HG02981 (cell line): ENCODE measurements at regions not wholly inside any gene's neighbourhood (a gene's known extent, or its start where the extent isn't known, plus 50 kb on each side); places are given as distances from the start of the nearest gene placed in this dataset.
"Not testable (repeated sequence)": the region's sequence is repeated elsewhere in the genome, so short reads cannot be mapped to it uniquely, and the experiment has no call there.

ENCODE experiments used
- ATAC-seq: cut with Tn5 transposase; IDR thresholded peaks from one replicate; pipeline ENCODE4 v1.9.1; 2021; ENCODE audit warnings: mild to moderate bottlenecking, moderate library complexity; ENCODE audit not compliant: unreplicated experiment

- ATAC-seq, result no peak
Observed at GRCh38 chr16:29139261-29139802, 154.5 kb downstream of the LAT start.

GRCh38 chr16:29138698-29139097, 153.8 kb downstream of the LAT start:
- not testable (repeated sequence) for ATAC-seq

- ATAC-seq, result not testable (repeated sequence)
Observed at GRCh38 chr16:29137894-29138662, 153.2 kb downstream of the LAT start.

GRCh38 chr16:29137461-29137860, 152.6 kb downstream of the LAT start:
- ATAC-seq, result not testable (repeated sequence)

- ATAC-seq, result not testable (repeated sequence)
Observed at GRCh38 chr16:29136916-29137315, 152.1 kb downstream of the LAT start.

GRCh38 chr16:29136046-29136696, 151.3 kb downstream of the LAT start:
- not testable (repeated sequence) for ATAC-seq

- ATAC-seq, result not testable (repeated sequence)
Observed at GRCh38 chr16:29135098-29135497, 150.2 kb downstream of the LAT start.

GRCh38 chr16:29133681-29134430, 149.0 kb downstream of the LAT start:
- ATAC-seq, result not testable (repeated sequence)

- ATAC-seq, result not testable (repeated sequence)
Observed at GRCh38 chr16:29132869-29133268, 148.0 kb downstream of the LAT start.

- ATAC-seq, result not testable (repeated sequence)
Observed at GRCh38 chr16:29132444-29132843, 147.6 kb downstream of the LAT start.

GRCh38 chr16:29130901-29131851, 146.3 kb downstream of the LAT start:
- not testable (repeated sequence) for ATAC-seq

- ATAC-seq, result not testable (repeated sequence)
Observed at GRCh38 chr16:29130131-29130711, 145.4 kb downstream of the LAT start.

GRCh38 chr16:29129458-29130038, 144.7 kb downstream of the LAT start:
- not testable (repeated sequence) for ATAC-seq

GRCh38 chr16:29128732-29129457, 144.0 kb downstream of the LAT start:
- not testable (repeated sequence) for ATAC-seq

- not testable (repeated sequence) for ATAC-seq
Observed at GRCh38 chr16:29127806-29128420, 143.1 kb downstream of the LAT start.

- ATAC-seq, result no peak
Observed at GRCh38 chr16:29126616-29127015, 141.8 kb downstream of the LAT start.

- ATAC-seq, result no peak
Observed at GRCh38 chr16:29126057-29126494, 141.2 kb downstream of the LAT start.

GRCh38 chr16:29124828-29125227, 140.0 kb downstream of the LAT start:
- ATAC-seq, result no peak
